ENCODE measurements at regions not wholly inside any gene's neighbourhood (a gene's known extent, or its start where the extent isn't known, plus 50 kb on each side); places are given as distances from the start of the nearest gene placed in this dataset.

- TF ChIP-seq ZNF449 (tag by site-specific recombination; IDR thresholded peaks at IDR 0.05), result no peak
- TF ChIP-seq ZBTB8A (tag by site-specific recombination; IDR thresholded peaks at IDR 0.05), result no peak
- TF ChIP-seq ZNF843 (tag by site-specific recombination; IDR thresholded peaks at IDR 0.05), result no peak
- no peak for TF ChIP-seq ZNF747 (tag by site-specific recombination; IDR thresholded peaks at IDR 0.05)
- no peak for TF ChIP-seq ZNF600 (tag by site-specific recombination; IDR thresholded peaks at IDR 0.05)
These were observed 497.0 kb downstream of the FOXO1 start (continued) for GRCh38 chr13:40169476-40169875.

GRCh38 chr13:40170091-40170490 lies 496.4 kb downstream of the FOXO1 start:
- ChIA-PET CTCF (no interaction called here), POLR2A (no interaction called here)
- H3K27ac ChIP-seq (ENCODE audit: extremely low read depth, low read depth, low read length), result no peak overlapping the region
- H3K9me3 ChIP-seq (ENCODE audit: control insufficient read depth, insufficient read depth, low read depth, low read length), result no peaks in the 10 kb centered on the region
- H3K36me3 ChIP-seq (ENCODE audit: control insufficient read depth in 2 of 2, insufficient read depth in 1 of 2, low read length in 2 of 2), result no peaks in the 10 kb centered on the region
- no peak overlapping the region for H3K4me3 ChIP-seq (ENCODE audit: low read depth, low read length)
- TF ChIP-seq ZNF560 (tag by site-specific recombination; IDR thresholded peaks at IDR 0.05; ENCODE audit: borderline replicate concordance) (no peak), ZSCAN18 (tag by site-specific recombination; IDR thresholded peaks at IDR 0.05) (no peak), ZNF561 (tag by site-specific recombination; IDR thresholded peaks at IDR 0.05; ENCODE audit: borderline replicate concordance) (no peak), ZNF114 (tag by site-specific recombination; IDR thresholded peaks at IDR 0.05) (no peak), ZNF549 (tag by site-specific recombination; IDR thresholded peaks at IDR 0.05) (no peak), HOXD13 (CRISPR knock-in tag; IDR thresholded peaks at IDR 0.05; ENCODE audit: borderline replicate concordance) (no peak), FEZF1 (tag by site-specific recombination; IDR thresholded peaks at IDR 0.05) (no peak), PRDM1 (tag by site-specific recombination; IDR thresholded peaks at IDR 0.05) (no peak), ZFP3 (tag by site-specific recombination; IDR thresholded peaks at IDR 0.05; ENCODE audit: low read depth) (no peak), KLF17 (tag by site-specific recombination; IDR thresholded peaks at IDR 0.05) (no peak), ZNF571 (tag by site-specific recombination; IDR thresholded peaks at IDR 0.05) (no peak), HOXC10 (CRISPR knock-in tag; IDR thresholded peaks at IDR 0.05) (no peak)
- no peaks in the 10 kb centered on the region for H3K4me1 ChIP-seq (ENCODE audit: control insufficient read depth, insufficient read depth, low read length)

GRCh38 chr13:40170982-40171381 lies 495.5 kb downstream of the FOXO1 start:
- POLR2A ChIA-PET, result no interaction called here
- Histone ChIP-seq H3K36me3 (ENCODE audit: control insufficient read depth in 2 of 2, insufficient read depth in 1 of 2, low read length in 2 of 2) (no peaks in the 10 kb centered on the region), H3K27ac (ENCODE audit: extremely low read depth, low read depth, low read length) (no peak overlapping the region), H3K9me3 (ENCODE audit: control insufficient read depth, insufficient read depth, low read depth, low read length) (no peaks in the 10 kb centered on the region), H3K4me1 (ENCODE audit: control insufficient read depth, insufficient read depth, low read length) (no peaks in the 10 kb centered on the region), H3K4me3 (ENCODE audit: low read depth, low read length) (no peak overlapping the region)
- TF ChIP-seq ZNF18 (tag by site-specific recombination; IDR thresholded peaks at IDR 0.05) (no peak), ZNF521 (tag by site-specific recombination; IDR thresholded peaks at IDR 0.05) (no peak), GFI1B (tag by site-specific recombination; IDR thresholded peaks at IDR 0.05) (no peak), KLF16 (tag by site-specific recombination; IDR thresholded peaks at IDR 0.05) (no peak), ZNF449 (tag by site-specific recombination; IDR thresholded peaks at IDR 0.05) (no peak), ZNF26 (tag by site-specific recombination; IDR thresholded peaks at IDR 0.05) (no peak), SP2 (tag by site-specific recombination; IDR thresholded peaks at IDR 0.05) (no peak), ZNF776 (tag by site-specific recombination; IDR thresholded peaks at IDR 0.05; ENCODE audit: borderline replicate concordance) (no peak), ZNF768 (tag by site-specific recombination; IDR thresholded peaks at IDR 0.05) (no peak), ZNF610 (tag by site-specific recombination; IDR thresholded peaks at IDR 0.05; ENCODE audit: borderline replicate concordance) (no peak)
- CTCF ChIA-PET, result no interaction called here
